NCI-H82 treated with DMSO at 0.1 percent for 48 hours (cell line): ENCODE measurements at regions not wholly inside any gene's neighbourhood (a gene's known extent, or its start where the extent isn't known, plus 50 kb on each side); places are given as distances from the start of the nearest gene placed in this dataset.
"Not testable (repeated sequence)": the region's sequence is repeated elsewhere in the genome, so short reads cannot be mapped to it uniquely, and the experiment has no call there.

Source experiments
- DNase-seq: peaks from one replicate; lab custom pipeline; 2025; ENCODE audit not compliant: unreplicated experiment; lab: John Stamatoyannopoulos, UW

DNA sequence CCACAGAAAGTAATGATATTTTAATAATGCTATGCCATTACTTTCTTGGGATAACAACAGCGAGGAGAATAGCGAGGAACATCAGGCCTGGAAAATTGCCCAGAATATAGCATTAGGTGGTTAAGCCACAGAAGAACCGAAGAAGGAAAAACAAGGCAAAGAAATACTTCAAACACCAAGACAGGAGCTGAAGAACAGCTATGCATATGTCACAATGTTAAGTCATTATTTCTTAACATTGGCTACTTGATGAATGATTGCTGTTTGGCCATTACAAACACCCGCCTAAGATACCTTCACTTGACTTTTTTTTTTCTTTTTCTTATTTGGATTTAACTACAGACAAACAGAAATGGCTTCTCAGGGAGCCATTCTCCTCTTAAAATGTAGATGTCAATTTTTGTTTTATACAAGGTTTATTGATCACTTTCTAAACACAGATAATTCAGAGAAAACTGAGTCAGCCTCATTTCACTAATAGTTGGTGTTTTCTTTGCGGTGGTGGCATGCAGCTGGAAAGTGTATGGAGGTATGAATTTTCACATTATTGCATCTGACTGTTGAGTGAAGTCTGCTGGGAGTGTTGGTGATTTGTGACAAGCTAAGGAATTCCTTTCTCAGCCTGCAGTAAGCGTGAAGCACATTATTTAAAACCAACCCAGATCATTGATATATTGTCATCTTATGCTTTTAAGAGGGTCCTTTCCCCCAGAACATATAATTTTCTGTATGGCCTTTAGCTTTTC lies 705.7 kb upstream of the NR2F2 start:
- no peak for DNase-seq

DNA sequence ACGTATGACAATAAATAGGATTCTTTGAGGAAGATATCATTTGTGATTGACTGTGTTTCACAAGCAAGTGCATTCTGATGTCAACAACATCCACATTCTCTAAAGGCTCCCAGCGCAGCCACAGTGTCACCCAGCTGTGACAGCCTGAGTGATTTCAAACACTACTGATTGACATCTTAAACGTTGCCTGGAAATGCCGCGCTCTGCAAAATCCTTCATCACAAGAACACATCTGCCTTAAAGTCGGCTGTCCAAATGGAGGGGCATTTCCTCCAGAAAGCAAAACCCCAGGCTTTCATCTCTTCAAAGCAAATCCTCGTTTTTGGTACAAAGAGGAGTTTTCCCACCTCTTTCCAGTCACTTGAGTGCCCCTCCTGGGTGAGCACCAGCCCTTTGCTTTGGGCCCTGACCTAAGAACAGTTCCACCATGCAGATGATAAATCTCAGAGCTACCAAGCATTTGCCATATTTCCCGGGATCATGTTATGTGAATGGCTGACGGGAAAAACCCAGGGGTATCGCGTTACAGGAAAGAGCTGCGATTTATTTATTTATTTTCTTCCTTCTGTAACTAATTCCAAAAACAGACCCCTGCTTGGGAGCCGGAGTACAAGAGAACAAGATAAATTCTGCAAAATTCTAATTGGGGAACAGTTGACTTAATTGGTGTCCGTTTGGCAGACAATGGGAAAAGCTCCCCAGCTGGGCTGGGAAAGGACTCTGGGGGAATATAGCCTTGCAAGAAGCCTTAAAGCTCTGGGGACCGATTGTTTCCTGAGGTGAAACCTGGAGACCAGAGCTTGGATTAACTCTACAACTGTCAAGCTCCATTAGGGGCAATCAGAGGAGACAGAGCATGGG lies 703.8 kb upstream of the NR2F2 start:
- DNase-seq = peak; percentile 25

DNA sequence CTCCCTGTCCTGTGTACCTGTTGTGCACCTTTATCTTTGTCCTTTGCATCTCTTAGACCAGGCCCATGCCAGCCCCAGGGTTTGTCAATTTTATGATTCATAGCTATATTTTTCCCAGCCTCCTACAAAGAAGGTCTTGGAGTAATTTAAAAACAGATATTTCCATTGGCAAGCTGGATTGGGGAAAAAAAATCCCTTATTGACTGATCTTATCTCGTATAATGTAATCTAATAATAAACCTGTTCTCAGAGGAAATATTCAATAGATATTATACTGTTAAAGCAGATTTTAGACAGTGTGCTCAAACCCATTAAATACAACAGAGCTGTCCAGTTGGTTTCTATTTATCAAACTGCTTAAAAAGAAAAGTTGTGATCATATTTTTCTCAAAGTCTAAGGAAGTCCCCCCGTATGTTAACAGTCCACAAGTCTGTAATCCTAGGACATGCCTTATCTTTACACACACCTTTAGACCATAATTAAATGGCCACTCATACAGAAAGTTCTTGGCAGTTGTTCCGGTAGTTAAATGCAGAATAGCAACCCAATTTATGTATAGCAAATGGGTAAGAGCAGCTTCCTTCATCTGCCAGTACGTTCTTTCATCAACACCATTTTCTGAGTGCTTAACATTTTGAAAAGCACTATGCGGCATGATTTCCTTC lies 700.9 kb upstream of the NR2F2 start:
- DNase-seq = no peak

DNA sequence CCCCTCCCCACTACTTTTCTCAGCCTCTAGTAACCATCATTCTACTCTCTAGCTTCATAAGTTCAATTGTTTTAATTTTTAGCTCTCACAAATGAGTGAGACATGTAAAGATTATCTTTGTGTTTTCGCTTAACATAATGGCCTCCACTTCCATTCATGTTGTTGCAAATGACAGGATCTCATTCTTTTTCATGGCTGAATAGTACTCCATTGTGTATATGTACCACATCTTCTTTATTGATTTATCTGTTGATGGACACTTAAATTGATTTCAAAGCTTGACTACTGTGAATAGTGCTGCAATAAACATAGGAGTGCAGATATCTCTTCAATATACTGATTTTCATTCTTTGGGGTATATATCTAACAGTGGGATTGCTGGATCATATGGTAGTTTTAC lies 699.8 kb upstream of the NR2F2 start:
- DNase-seq = no peak

DNA sequence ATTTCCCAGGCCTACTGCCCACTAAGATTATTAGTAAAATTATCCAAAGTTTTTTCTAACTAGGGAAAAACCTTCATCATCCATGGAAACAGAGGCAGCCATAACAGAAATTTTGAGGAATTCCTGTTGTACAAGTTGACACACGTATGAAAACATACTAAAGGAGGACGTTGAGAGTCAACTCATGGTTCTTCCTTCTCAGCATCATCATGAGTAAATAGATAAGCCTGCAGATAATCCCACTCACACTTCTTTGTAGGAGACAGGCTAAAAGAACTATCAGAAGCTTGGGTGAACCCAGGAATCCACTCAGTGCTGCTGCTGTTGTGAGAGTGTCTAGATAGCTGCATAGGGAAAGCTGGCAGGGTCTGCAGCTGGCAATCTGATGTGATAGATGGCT lies 694.8 kb upstream of the NR2F2 start:
- DNase-seq = no peak

DNA sequence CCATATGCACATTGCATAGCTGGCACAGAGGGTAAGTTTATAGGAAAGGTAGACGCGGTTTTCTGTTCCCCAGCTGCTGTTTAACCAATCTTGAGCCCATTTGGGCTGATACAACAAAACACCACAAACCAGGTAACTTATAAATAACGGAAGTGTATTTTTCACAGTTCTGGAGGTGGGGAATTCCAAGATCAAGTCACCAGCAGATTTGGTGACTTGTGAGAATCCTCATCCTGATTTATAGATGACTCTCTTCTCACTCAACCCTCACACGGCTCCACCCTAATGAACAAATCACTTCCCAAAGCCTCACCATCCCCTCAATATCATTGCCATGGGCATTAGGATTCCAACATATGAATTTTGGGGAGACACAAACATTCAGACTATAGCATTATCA lies 694.4 kb upstream of the NR2F2 start:
- DNase-seq = no peak

DNA sequence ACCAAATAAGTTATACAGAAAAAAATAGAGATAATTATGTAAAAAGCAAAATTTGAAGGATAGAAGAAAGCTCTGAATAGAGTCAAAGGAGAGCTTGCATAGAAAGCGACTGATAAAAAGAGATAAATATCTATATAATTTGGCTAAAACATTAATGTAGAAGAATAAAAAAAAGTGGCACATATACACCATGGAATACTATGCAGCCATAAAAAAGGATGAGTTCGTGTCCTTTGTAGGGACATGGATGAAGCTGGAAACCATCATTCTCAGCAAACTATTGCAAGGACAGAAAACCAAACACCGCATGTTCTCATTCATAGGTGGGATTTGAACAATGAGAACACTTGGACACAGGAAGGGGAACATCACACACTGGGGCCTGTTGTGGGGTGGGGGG lies 693.3 kb upstream of the NR2F2 start:
- not testable (repeated sequence) for DNase-seq

DNA sequence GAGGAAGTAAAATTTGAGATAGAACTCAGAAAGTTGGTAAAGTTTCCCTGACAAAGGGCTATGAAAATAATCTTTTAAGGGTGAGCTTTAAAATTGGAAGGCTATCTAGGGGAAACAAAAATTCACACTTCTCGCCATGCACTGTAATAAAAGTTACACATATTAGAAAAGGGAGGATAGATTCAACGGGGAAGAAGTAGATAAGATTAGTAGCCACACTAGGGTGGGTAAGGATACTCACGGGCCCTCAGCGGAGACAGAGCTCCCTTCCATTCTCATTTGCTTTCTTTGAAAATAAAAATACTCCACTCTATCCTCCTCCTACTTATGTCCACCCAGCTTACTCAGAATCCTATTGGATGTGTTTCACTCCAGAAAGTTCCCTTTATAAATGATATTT lies 691.3 kb upstream of the NR2F2 start:
- no peak for DNase-seq

DNA sequence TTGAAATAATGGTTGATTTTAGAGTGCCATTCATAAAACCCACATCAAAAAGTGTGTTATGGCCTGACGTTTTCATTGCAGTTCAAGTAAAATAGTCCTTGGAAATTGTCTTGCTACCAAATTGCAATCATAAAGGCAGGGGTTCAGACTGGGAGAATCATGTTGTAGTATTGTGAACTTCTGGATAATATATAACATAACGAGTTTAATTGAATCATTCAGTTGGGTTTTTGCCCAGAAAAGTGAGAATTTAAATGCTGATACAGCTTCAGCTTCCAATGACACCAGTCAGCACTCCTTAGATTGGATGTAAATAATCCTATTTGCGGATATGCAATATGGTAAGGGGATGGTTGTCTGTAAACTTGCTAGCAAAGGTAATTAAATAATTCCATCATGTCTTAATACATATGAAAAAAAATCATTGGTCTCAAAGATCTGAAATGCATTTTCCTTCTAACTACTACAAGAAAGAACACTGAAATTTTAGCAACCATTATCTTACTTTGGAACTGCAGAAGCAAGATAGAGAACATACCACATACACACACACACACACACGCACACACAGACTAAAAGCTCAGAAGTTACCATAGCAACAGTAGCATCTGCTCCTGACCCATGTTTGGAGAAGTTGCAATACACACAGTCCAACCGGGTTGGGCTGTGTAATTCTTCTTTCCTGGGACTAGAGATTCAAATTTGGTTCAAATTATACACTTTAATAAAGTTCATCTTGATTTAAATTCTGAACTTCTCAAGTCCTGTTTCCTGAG lies 686.2 kb upstream of the NR2F2 start:
- peak; percentile 77 for DNase-seq

DNA sequence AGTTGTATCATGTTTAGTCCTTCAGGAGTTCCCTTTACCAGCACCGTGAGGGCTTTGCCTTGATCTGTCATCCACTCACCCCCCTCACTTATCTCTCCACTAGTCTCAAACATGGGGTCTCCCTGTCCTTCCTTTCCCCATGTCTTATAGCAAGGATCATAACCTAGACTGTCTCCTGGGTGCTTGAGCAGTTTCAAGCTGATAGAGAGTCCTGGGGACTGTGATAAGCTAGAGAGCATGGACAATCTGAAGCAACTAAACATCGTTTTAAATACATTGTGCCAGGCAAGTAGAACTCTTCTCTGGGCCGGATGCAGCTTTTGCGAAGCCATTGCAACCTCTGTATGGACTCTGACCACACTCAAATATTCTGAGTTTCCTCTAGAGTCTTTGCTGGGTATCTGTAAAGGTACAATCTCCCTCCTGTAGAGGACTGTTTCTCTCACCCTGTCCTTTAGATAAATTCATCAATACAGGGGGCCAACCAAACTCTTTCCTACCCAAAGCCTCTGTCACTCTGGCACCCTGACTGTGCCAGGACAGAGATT lies 684.6 kb upstream of the NR2F2 start:
- DNase-seq = no peak

DNA sequence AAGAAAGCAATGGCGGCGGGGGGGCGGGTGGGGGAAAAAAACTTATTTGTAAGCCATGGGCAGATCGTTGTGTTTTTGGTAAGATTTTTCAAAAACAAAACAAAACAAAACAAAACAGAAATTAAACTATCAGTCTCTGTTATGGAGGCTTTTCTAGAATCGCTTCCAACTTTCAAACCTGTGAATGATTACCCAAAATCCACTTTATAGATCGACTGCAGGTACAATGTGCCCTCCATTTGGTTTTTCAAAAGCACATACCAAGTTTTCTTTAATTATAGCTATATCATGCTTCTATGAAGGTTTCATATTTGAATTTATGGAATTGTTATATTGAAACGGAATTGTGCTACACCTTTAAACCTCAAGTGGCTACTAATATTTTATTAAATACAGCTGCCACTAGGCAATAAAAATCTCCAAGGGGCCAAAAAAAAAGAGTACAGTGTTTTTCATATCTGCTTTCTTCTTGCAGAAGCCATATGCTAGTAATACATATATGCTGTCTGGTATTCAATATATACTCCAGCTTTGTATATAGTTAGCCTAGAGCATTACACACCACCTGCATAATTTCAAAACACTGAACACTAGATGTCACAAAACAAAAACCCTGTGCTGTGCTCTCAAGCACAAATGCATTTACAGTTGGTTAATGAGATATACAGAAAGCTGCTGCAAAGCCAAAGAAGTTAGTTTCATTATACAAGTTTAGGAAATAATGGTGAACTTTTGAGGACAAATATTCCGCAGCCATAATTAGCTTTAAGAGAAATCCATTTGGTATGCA lies 683.8 kb upstream of the NR2F2 start:
- no peak for DNase-seq

DNA sequence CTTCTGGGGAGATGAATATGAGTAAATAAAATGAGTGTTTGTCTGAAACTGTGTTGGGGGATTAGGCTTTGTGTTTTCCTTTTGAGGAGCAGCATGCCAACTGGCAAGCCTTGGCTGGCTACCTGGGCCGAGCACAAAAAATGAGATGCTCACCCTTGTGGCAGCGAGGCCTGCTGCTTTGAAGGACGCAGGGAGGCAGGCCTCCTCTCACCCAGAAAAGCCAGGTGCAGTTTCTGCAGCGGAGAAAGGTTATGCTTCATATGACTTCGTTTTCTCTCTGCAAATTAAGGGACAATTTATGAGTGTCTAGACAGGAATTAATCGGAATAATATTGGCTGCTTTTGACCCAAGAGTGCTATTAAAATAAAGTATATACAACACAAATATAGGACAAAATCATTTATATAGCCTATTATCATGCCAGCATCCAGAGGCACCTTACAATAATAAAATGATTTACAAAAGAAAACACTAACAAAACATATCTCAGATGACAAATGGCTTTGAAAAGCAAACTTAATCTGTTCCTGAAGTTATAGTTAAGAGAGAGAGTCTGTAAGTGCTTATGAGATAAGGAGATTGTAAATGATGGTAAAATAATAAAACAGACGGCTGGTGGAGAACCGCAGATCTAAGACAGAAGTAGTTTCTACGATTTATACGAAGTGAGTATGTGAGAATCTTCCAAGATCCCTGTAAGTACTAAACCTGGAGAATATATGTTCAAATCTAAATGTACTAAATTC lies 682.8 kb upstream of the NR2F2 start:
- no peak for DNase-seq

DNA sequence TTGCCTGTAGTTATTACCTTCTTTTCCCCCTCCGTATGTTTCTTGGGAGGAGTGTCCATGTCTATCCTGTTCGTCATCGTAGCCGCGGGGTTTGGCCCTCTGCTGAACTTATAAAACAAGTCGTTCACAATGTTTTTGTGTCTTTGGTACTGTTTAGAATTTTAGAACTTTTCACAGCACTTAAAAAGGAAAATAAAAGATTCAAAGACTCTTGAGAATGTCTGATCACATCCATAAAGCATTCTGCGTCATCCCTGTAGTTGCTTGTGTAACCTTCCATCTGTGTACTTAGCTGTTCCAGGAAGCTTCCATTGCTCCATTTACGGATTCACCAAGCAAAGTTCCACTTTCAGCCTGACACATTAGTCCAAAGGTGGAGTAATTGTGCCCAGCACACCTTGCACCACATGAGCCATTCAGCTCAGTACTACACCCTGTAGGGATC lies 677.1 kb upstream of the NR2F2 start:
- DNase-seq = no peak

DNA sequence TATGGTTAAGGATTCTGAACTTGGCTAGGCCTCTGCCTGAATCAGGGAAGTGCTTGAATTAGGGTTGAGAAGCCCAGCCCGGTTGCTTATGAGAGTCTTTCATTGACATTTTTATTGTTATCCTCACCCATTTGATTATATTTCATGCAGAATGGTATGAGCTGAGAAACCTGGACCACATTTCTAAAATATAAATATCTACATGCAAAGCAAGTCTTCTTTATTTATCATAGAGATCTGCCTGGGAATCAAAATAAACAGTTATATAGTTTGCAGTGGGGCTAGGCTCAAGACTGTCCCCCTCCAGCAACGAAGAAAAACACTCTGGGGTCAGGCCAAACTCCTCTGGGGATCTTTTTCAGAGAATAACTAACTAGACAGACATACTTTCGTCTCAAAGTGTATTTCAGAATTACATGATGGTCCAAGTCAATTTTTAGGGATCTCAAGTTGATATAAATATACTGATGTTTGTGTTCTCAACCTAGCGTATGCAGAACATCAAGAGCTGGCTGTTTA lies 675.4 kb upstream of the NR2F2 start:
- no peak for DNase-seq

DNA sequence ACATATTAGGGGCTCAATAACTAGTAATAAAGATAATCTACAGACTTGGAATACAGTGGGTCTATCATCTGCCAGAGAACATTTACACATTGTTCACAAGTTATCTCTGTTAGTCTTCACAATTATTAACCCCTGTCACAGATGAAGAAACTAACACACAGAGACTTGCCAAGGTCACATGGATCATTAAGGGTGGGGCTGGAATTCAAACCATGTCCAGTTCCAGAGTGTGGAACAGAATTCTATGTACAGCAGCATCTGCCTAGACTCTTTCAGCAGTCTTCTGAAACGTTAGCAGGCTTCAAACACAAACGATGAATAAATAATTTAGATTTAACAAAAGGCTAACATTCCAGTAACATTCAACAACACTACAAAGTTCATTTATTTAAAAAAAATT lies 673.9 kb upstream of the NR2F2 start:
- no peak for DNase-seq

DNA sequence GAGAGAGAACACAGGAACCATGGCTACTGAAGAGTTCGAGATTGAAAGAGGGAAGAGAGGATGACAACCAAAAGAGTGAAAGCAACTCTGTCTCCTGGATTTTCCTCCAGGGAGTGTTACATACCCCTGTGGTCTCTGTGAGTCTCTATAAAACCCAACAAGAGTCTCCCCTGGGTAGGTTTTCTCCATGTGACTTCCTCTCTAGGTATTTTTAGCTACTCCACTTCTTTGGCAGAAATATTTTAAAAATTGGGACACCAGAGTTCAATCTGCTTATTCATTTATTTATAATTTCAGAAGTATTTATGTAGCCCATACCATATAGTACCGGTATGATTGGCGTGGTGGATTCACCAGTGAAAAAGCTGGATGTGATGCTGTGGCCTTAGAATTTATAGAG lies 671.7 kb upstream of the NR2F2 start:
- no peak for DNase-seq

DNA sequence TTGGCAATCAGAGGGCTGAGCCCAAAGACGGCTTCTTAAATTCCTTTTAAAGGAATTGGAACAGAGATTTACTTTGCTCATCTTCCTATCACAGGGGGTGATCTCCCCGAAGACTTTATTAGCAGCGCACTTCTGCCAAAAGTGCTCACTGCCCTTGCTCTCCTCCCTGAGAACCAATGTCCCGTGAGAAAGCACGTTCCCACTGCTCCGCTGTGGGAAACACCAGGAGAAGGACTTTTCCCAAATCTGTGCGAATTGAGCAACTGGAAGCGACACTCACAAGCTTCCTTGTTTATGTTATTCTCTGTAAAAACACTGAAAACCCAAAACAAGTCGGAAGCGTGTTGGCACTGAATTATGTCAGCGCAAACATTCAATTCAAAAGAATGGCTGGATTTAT lies 670.8 kb upstream of the NR2F2 start:
- no peak for DNase-seq

DNA sequence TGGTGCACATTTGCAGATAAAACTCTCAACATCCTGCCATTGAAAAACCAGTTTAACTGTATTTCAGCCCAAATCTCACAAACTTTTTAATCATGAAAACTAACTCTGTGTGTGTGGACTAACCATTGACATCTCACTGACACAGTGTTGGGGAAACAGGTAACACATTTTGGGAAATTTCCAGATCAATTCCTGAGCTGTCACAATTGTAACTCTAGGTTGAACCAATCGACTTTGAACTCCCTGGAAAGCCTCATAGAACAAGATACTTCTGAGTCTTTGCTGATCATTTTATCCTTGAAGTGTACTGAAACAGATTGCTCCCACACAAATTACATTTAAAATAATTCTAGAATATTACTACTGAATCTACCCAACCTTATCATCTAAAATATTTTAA lies 667.9 kb upstream of the NR2F2 start:
- no peak for DNase-seq
